DMS79 treated with DMSO at 0.1 percent for 48 hours (cell line): ENCODE measurements at regions not wholly inside any gene's neighbourhood (a gene's known extent, or its start where the extent isn't known, plus 50 kb on each side); places are given as distances from the start of the nearest gene placed in this dataset.
"Not testable (repeated sequence)": the region's sequence is repeated elsewhere in the genome, so short reads cannot be mapped to it uniquely, and the experiment has no call there.

Experiments used
- DNase-seq: peaks from one replicate; lab custom pipeline; 2025; lab: John Stamatoyannopoulos, UW

GRCh38 chr5:57429513-57430120 lies 53.0 kb downstream of the ACTBL2 start:
- peak; percentile 78 for DNase-seq

GRCh38 chr5:57429021-57429420 lies 53.6 kb downstream of the ACTBL2 start:
- not testable (repeated sequence) for DNase-seq

GRCh38 chr5:57422993-57423392 lies 59.6 kb downstream of the ACTBL2 start:
- no peak for DNase-seq

GRCh38 chr5:57422341-57422740 lies 60.3 kb downstream of the ACTBL2 start:
- no peak for DNase-seq

- DNase-seq: no peak
Measured at GRCh38 chr5:57420801-57421200, 61.8 kb downstream of the ACTBL2 start.

- DNase-seq: no peak
Measured at GRCh38 chr5:57417971-57418370, 64.6 kb downstream of the ACTBL2 start.

GRCh38 chr5:57417320-57417719 lies 65.3 kb downstream of the ACTBL2 start:
- no peak for DNase-seq

GRCh38 chr5:57416278-57416994 lies 66.2 kb downstream of the ACTBL2 start:
- DNase-seq: peak; percentile 18

GRCh38 chr5:57414857-57415256 lies 67.8 kb downstream of the ACTBL2 start:
- no peak for DNase-seq

- DNase-seq: no peak
Measured at GRCh38 chr5:57414191-57414590, 68.4 kb downstream of the ACTBL2 start.

GRCh38 chr5:57413145-57413544 lies 69.5 kb downstream of the ACTBL2 start:
- DNase-seq: no peak

GRCh38 chr5:57412680-57413079 lies 69.9 kb downstream of the ACTBL2 start:
- no peak for DNase-seq

GRCh38 chr5:57411982-57412381 lies 70.6 kb downstream of the ACTBL2 start:
- DNase-seq: no peak

- DNase-seq: no peak
Measured at GRCh38 chr5:57410374-57411320, 72.0 kb downstream of the ACTBL2 start.

GRCh38 chr5:57408714-57409113 lies 73.9 kb downstream of the ACTBL2 start:
- no peak for DNase-seq

- no peak for DNase-seq
Measured at GRCh38 chr5:57408285-57408684, 74.3 kb downstream of the ACTBL2 start.

GRCh38 chr5:57407391-57407790 lies 75.2 kb downstream of the ACTBL2 start:
- DNase-seq: no peak

- DNase-seq: no peak
Measured at GRCh38 chr5:57406641-57407040, 76.0 kb downstream of the ACTBL2 start.

GRCh38 chr5:57405984-57406383 lies 76.6 kb downstream of the ACTBL2 start:
- DNase-seq: no peak

GRCh38 chr5:57402761-57403160 lies 79.8 kb downstream of the ACTBL2 start:
- DNase-seq: no peak

GRCh38 chr5:57402348-57402747 lies 80.3 kb downstream of the ACTBL2 start:
- no peak for DNase-seq

GRCh38 chr5:57398413-57399093 lies 84.1 kb downstream of the ACTBL2 start:
- no peak for DNase-seq
